GM10266 (cell line): ENCODE measurements at regions not wholly inside any gene's neighbourhood (a gene's known extent, or its start where the extent isn't known, plus 50 kb on each side); places are given as distances from the start of the nearest gene placed in this dataset.

Experiments
- DNase-seq: peaks from one replicate; pipeline ENCODE4 v3.0.0; 2012; ENCODE audit errors: extremely low spot score
- CTCF ChIP-seq: IDR thresholded peaks from 2 replicates; pipeline ENCODE4 v1.5.1; 2012; ENCODE audit warnings: mild to moderate bottlenecking, low read depth; ENCODE audit not compliant: control insufficient read depth, insufficient read depth; ENCODE audit errors: missing control alignments

- DNase-seq = no peak
- no peak for TF ChIP-seq CTCF
Observed at GRCh38 chr6:140966676-140967075, 1166.0 kb upstream of the GJE1 start.

- no peak for DNase-seq
- no peak for TF ChIP-seq CTCF
Observed at GRCh38 chr6:140960566-140960965, 1172.2 kb upstream of the GJE1 start.

- no peak for TF ChIP-seq CTCF
- no peak for DNase-seq
Observed at GRCh38 chr6:140957386-140957785, 1175.3 kb upstream of the GJE1 start.

- no peak for TF ChIP-seq CTCF
- no peak for DNase-seq
Observed at GRCh38 chr6:140956571-140957369, 1176.0 kb upstream of the GJE1 start.

GRCh38 chr6:140940251-140940925 lies 1192.3 kb upstream of the GJE1 start:
- no peak for TF ChIP-seq CTCF
- no peak for DNase-seq

GRCh38 chr6:140932909-140933308 lies 1199.8 kb upstream of the GJE1 start:
- no peak for DNase-seq
- no peak for TF ChIP-seq CTCF

GRCh38 chr6:140931581-140931980 lies 1201.1 kb upstream of the GJE1 start:
- no peak for DNase-seq
- no peak for TF ChIP-seq CTCF
